Uterus (tissue), 2 donors: ENCODE measurements at regions not wholly inside any gene's neighbourhood (a gene's known extent, or its start where the extent isn't known, plus 50 kb on each side); places are given as distances from the start of the nearest gene placed in this dataset.

ENCODE experiments used
- POLR2A ChIP-seq, 2 donors: fragments of 450-650 bp; IDR thresholded peaks; one replicate each; pipeline ENCODE4 v1.6.1; 2016; ENCODE audit warnings: antibody characterized with exemption in 2 of 2, mild to moderate bottlenecking in 1 of 2, moderate library complexity in 1 of 2
- TF ChIP-seq, protein P1 (sequence below), 4 experiments: fragments of 200-600 bp in 2 of 4; fragments of 450-650 bp in 2 of 4; sonication (generic) in 2 of 4; IDR thresholded peaks; one replicate each; pipeline ENCODE4 v1.5.1; 2016 to 2019; ENCODE audit warnings: antibody characterized with exemption in 4 of 4, mild to moderate bottlenecking in 2 of 4, moderate library complexity in 1 of 4

DNA sequence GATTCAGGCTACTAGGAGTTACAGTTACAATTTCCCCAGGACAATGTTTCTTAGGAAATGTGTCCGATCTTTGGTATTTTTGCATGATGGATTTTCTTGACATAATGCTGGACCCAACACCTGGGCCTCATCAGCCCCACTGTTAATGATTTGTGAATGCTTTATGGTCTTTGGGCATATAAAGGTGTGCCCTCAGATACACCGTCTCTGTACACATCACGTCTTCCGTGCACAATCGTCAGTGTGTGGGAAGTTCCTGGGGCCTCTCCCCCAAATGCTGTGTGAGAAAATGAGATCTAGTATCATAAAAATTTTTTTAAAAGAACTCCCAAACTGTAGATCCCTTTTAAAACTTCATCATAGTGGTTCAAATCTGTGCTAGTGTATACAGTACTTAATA is 373.2 kb upstream of the ID4 start:
- TF ChIP-seq, protein P1, sequence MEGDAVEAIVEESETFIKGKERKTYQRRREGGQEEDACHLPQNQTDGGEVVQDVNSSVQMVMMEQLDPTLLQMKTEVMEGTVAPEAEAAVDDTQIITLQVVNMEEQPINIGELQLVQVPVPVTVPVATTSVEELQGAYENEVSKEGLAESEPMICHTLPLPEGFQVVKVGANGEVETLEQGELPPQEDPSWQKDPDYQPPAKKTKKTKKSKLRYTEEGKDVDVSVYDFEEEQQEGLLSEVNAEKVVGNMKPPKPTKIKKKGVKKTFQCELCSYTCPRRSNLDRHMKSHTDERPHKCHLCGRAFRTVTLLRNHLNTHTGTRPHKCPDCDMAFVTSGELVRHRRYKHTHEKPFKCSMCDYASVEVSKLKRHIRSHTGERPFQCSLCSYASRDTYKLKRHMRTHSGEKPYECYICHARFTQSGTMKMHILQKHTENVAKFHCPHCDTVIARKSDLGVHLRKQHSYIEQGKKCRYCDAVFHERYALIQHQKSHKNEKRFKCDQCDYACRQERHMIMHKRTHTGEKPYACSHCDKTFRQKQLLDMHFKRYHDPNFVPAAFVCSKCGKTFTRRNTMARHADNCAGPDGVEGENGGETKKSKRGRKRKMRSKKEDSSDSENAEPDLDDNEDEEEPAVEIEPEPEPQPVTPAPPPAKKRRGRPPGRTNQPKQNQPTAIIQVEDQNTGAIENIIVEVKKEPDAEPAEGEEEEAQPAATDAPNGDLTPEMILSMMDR (IDR thresholded peaks at IDR 0.05), result no peak
- TF ChIP-seq POLR2A (IDR thresholded peaks at IDR 0.05), result no peak
